ENCODE measurements at regions not wholly inside any gene's neighbourhood (a gene's known extent, or its start where the extent isn't known, plus 50 kb on each side); places are given as distances from the start of the nearest gene placed in this dataset.
A peak's percentile ranks its signal among the peaks of the same experiment; 100 is the strongest.

DNA sequence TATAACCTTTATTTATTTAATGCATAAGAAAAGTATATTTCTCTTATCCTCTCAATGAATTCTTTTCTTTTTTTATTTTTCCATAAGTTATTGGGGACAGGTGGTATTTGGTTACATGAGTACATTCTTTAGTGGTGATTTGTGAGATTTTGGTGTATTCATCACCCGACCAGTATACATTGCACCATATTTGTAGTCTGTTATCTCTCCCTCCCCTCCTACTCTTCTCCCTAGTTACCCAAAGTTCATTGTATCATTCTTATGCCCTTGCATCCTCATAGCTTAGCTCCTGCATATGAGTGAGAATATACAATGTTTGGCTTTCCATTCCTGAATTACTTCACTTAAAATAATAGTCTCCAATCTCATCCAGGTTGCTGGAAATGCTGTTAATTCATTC is 1900.0 kb upstream of the SEL1L start:
- no peak for DNase-seq (ENCODE audit: low read depth)
- TF ChIP-seq, protein P1, sequence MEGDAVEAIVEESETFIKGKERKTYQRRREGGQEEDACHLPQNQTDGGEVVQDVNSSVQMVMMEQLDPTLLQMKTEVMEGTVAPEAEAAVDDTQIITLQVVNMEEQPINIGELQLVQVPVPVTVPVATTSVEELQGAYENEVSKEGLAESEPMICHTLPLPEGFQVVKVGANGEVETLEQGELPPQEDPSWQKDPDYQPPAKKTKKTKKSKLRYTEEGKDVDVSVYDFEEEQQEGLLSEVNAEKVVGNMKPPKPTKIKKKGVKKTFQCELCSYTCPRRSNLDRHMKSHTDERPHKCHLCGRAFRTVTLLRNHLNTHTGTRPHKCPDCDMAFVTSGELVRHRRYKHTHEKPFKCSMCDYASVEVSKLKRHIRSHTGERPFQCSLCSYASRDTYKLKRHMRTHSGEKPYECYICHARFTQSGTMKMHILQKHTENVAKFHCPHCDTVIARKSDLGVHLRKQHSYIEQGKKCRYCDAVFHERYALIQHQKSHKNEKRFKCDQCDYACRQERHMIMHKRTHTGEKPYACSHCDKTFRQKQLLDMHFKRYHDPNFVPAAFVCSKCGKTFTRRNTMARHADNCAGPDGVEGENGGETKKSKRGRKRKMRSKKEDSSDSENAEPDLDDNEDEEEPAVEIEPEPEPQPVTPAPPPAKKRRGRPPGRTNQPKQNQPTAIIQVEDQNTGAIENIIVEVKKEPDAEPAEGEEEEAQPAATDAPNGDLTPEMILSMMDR (IDR thresholded peaks at IDR 0.05; ENCODE audit: control insufficient read depth, insufficient read depth, low read depth, low read length, missing control alignments), result no peak
- H3K4me3 ChIP-seq (ENCODE audit: control insufficient read depth, low read depth, low read length), result no peak overlapping the region

DNA sequence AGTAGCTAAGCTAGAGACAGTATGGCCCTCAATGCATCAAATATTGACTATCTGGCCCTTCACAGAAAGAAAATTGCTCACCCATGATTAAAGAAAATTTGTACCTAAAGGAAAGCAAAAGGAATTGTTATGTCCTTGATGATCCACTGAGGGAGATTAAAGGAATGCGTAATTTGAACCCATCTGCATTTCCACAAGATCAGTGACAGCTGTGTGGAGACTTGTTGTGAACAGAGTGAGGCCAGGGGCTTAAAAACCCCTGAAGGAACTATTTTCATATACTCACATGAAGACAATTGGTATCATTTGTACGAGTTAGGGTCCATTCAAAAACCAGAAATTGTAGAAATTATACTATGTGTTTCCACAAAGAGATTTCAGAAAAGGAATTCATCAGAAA is 1908.1 kb upstream of the SEL1L start:
- no peak for DNase-seq (ENCODE audit: low read depth)
- TF ChIP-seq, protein P1 (IDR thresholded peaks at IDR 0.05; ENCODE audit: control insufficient read depth, insufficient read depth, low read depth, low read length, missing control alignments), result no peak
- no peak overlapping the region for H3K4me3 ChIP-seq (ENCODE audit: control insufficient read depth, low read depth, low read length)

DNA sequence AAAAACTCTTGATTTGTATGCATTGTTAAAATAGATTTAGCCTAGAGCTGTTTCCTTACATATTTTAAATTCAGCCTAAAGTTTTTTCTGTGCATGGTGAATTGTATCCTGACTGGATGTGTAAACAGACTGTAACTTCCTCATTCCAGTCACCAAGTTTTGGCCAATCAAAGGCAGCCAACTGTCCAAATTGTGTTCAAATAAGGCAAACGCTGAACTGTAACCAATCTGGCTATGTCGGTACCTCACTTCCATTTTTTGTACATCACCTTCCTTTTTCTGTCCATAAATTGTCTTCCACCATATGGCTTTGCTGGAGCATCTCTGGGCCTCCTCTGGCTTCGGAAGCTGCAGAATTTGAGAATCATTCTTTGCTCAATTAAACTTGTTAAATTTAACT is 1921.9 kb upstream of the SEL1L start:
- TF ChIP-seq, protein P1 (IDR thresholded peaks at IDR 0.05; ENCODE audit: control insufficient read depth, insufficient read depth, low read depth, low read length, missing control alignments), result no peak
- H3K4me3 ChIP-seq (ENCODE audit: control insufficient read depth, low read depth, low read length), result no peak overlapping the region
- no peak for DNase-seq (ENCODE audit: low read depth)

DNA sequence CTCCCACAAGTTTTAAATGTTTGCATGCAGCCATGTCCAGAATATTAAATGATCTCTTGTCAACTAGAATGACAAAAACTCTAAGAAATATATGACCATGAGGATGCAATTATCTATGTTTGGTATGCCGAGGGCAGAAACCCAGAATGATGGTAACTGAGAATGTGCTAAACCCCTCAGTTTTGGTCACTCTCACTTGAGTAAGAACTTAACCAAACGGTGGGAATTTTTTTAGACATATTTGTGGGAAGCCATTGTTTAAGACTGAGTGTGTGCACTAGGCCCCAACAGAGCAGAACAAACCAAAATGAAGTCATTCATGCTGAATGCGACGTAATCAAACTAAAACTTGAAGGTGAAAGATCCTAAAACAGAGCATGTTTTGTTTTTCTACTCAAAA is 1927.9 kb upstream of the SEL1L start:
- TF ChIP-seq, protein P1 (IDR thresholded peaks at IDR 0.05; ENCODE audit: control insufficient read depth, insufficient read depth, low read depth, low read length, missing control alignments), result no peak
- DNase-seq (ENCODE audit: low read depth), result no peak
- no peak overlapping the region for H3K4me3 ChIP-seq (ENCODE audit: control insufficient read depth, low read depth, low read length)

DNA sequence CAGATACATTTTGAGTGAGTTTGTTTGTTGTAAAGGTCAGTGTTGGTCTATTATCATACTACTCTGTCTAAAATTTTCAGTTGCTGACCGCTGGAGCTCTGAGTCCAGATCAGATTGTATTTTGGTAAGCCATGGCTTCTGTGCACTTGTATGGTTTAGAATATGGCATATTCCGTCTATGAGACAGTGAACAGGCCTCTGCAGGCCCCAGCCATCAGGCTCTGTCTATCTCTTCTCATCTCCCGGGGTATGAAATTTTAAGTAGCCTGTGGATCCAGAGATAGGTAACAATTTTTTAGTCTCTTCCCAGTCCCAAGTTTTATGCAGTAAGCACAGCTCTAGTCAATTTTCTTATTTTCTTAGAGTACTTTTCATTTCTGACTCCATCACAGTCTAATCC is 1929.1 kb upstream of the SEL1L start:
- DNase-seq (ENCODE audit: low read depth), result no peak
- H3K4me3 ChIP-seq (ENCODE audit: control insufficient read depth, low read depth, low read length), result no peak overlapping the region
- TF ChIP-seq, protein P1 (IDR thresholded peaks at IDR 0.05; ENCODE audit: control insufficient read depth, insufficient read depth, low read depth, low read length, missing control alignments), result no peak

DNA sequence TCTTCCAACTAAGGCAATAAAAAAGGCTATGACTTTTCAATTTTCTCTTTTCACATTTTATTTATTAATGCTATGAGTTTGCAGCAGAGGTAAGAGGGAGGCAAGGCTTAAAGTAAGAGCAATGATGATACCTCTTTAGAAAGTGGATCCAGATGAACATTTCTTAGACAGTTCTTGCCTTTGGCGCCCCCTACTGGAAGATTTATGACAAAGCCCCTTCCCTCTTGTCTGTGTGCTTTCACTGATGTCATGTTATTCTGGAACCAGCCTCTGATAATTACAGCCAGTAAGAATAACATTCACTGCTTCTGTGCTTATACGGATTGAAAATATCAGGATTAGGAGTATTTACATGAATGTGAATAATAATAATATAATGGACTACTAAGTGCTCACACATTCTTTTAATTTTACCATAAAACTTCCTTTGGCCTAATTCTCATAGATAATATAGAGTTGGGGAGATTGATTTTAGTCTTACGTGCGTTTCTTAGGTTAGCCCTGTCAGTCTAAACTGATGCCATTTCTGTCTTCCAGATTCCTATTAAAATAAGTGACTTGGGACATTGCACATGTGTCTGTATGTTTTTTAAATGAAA is 1929.9 kb upstream of the SEL1L start:
- no peak overlapping the region for H3K4me3 ChIP-seq (ENCODE audit: control insufficient read depth, low read depth, low read length)
- no peak for DNase-seq (ENCODE audit: low read depth)
- TF ChIP-seq, protein P1 (IDR thresholded peaks at IDR 0.05; ENCODE audit: control insufficient read depth, insufficient read depth, low read depth, low read length, missing control alignments), result peak; percentile 18

DNA sequence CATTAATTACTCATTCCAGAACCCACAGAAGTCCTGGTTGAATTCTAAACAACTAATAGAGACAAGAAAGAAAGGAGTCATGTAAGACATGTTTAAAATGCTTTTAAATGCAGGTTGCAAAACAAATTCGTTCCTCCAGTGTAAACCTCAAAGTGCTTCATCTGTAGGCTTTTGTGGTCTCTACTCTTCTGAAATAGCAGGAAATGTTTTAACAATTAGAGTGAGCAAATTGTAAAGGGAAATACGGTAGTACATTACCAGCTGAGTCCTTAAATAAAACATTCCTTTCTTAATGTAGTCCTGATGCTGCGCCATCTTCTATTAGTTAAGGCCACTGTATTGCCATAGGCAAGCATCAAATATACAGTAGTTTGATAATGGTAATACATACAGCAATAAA is 1934.2 kb upstream of the SEL1L start:
- TF ChIP-seq, protein P1 (IDR thresholded peaks at IDR 0.05; ENCODE audit: control insufficient read depth, insufficient read depth, low read depth, low read length, missing control alignments), result no peak
- no peak for DNase-seq (ENCODE audit: low read depth)
- no peak overlapping the region for H3K4me3 ChIP-seq (ENCODE audit: control insufficient read depth, low read depth, low read length)
